GM21360 (cell line): ENCODE measurements at regions not wholly inside any gene's neighbourhood (a gene's known extent, or its start where the extent isn't known, plus 50 kb on each side); places are given as distances from the start of the nearest gene placed in this dataset.

Experiments used
- ATAC-seq: cut with Tn5 transposase; IDR thresholded peaks from one replicate; pipeline ENCODE4 v1.9.1; 2021; ENCODE audit warnings: mild to moderate bottlenecking, moderate library complexity; ENCODE audit not compliant: unreplicated experiment

DNA sequence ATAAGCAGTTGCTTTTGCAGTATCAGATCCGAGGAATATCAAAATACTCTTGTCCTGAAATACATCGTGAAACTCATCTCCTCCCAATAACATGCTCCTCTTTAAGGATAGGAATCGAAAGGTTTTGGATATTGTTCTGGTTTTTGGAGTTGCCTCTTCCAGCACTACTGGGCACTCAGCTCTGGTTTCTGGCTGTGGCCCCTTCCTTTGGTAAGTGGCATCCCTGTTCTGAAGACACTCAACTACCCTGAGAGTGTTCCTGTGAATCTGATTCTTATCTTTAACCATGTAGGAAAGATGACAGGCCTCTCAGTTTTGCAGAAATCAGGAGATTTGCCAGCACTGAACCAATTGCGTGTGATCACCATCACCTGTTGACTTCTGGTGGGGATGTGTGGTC is 327.5 kb upstream of the TBL1XR1 start:
- ATAC-seq: no peak

DNA sequence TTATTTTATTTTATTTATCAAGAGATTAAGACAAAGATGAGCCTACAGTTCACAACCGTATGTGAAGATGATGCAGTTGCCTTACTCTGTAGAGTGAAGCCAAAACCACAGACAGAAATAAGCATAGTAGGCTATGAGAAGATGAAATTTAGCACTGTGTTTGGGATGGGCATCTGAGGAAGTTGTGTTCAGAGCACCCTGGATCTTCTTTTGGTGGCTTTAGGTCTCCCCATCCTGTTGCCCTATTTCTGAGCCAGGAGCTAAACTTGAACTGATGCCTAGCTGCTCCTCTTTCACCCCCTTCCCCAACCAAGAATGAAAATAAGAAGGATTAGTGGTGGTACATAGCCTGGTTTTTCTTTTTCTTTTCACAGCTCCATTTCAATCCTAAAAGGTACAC is 328.1 kb upstream of the TBL1XR1 start:
- no peak for ATAC-seq

DNA sequence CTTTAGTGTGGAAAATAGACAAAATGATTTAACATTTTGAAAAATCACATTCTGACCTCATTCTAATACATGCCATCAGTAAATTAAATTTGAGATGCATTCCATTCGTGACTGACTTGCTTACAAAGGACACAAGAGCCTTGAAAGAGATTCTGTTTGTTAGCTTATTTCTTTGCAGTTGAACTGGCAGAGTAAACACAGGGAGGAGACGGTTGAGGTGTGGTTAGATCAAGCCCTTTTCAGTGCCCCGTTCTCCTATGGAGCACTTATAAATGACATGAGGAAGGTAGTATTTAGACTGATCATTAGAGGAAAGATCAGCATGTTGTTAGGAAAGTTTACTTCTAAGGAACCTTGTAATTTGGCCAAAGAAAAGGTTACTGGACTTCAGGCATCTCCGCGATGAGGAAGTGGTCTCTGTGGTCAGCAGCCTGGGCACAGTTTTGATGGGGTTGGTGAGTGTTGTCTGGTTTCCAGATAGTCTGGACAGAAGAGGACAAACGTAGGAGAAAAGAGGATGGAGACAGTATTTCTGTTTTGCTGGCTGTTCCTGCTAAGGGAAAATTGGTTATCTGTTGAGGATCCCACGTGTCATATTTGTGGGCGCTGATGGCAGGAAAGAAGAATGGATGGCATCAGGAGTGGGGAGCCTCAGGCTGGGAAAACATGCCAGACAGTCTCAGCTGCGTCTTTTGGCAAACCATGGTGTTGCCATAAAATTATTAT is 328.9 kb upstream of the TBL1XR1 start:
- no peak for ATAC-seq

DNA sequence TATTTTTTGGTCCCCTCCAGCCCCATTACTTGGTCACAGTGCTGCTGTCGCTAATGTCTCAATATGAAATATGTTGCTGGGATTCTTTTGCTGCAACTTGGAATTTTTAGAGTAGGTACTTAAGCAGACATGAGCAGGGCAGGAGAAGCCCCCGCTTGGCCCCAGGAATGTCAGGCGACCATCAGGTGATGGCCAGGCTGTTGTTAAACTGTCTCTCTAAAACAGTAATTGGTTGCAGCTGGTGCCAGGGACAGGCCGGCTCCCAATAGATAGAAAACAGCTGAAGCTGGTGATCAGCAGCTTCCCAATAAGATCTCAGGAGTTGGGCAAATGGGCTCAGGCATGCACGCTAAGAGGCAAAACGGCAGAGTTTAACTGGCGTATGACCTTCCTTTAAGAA is 329.9 kb upstream of the TBL1XR1 start:
- no peak for ATAC-seq

DNA sequence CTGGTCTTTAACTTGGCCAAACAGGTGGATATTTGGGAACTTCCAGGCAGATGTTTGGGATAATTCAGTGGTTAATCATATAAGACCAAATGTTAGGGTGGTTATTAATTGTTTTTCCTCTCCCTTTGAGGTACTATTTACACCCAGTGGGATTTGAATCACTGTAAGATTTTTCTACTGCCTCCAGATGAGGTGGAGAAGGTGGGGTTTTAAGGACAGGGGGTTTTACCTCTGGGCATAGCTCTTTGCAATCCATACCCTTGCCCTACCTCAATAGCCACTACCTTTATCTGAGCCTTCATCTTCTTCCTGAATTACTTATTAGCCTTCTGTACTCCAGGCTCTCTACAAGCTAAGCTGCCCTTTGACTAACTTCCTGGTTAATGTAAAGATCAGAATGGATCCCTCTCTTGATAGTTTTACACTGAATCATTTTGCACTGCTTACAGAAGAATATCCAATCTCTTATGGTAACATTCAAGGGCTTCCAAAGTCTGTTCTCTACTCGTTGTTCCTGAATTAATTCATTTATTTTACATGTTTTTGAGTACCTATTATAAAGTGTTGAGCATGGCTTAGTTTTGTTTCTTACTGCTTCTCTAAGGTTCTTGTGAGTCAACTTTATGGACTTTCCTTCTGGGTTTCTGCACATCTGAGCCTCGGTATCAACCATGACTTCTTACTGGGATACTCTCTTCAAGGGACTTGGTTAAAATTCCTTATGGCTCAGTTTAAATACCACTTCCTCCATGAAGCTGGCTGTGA is 331.2 kb upstream of the TBL1XR1 start:
- no peak for ATAC-seq

DNA sequence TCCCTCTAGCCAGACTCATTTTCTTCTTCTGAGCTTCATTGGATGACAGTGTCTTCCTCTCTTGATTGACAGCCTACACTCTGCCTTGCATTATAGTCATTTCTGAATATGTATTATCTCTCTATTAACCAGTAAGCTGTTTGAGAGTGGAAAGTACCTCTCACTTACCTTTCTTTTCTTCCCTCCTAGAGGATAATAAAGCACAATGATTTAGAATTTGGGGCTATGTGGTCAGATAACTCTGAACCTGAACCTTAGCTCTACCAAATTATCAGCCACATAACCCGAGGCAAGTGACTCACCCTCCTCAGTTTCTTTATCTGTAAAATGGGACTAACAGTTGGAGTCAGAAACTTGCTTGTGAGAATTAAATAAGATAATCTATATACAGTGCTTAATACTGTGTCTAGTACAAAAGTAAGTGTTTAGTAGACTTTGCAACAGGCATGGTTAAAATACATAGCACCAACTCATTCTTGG is 331.8 kb upstream of the TBL1XR1 start:
- no peak for ATAC-seq

DNA sequence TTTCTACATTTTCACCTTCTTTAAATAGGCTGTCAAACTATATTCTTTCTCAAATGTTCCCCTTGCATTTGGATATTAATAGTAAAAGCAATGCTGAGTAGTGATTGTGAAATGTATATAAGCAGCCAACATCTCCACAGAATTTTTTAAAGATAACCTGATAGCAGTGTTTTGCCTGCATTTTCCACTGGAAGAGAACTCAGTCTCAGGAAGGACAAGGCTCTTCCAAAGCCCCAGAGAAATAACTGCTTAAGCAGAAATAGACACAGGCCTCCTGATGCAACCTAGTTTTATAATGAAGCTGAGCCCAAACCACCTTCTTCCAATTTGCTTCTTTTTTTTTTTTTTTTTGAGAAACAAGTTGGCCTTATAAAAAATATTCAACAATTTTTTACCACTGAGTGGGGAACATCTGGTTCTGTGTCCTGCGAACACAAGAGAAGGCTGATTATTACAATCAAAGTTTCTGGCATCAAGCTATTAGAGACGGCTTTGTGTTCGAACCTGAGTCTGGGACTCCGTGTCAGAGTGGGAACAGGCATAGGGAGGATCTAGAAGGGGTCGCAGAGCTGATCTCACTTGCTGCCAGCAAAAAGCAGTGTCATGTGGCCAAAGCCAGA is 332.5 kb upstream of the TBL1XR1 start:
- ATAC-seq: no peak

DNA sequence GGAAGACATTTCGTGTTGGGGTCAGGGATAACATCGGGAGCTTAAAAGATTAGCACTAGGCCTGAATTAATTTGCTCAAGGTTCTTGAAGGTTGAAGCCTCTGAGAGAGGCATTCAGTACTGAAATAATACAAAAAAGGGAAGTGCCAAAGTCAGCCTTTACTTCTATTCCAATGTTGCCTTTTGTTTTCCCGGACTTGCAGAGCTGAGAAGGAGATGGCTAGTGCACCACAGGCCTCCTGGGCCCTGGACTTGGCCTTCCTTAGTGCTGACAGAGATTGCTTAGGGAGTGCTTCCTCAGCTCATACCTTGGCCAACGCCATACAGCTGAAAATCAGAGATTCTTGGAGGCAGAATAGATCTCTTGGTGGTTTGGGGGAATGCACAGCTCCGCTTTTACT is 333.6 kb upstream of the TBL1XR1 start:
- ATAC-seq: no peak

DNA sequence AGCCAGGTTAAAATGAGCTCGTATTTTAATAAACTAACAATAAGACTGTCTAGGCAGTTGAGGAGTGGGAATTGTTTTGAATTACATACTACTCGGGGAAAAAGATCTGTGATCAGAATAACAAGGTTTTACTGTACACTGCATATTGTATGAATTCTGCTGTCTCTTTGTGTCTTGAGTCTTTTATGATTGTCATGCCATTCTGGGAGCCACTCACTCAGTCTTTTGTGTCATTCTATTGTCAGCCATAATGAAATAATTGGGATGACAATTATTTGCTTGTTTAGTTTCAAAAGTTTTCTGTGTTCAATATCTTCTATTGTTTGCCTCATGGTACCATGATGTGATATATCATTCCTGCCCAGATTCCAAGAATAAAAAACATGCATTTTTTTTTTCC is 339.6 kb upstream of the TBL1XR1 start:
- ATAC-seq: no peak

DNA sequence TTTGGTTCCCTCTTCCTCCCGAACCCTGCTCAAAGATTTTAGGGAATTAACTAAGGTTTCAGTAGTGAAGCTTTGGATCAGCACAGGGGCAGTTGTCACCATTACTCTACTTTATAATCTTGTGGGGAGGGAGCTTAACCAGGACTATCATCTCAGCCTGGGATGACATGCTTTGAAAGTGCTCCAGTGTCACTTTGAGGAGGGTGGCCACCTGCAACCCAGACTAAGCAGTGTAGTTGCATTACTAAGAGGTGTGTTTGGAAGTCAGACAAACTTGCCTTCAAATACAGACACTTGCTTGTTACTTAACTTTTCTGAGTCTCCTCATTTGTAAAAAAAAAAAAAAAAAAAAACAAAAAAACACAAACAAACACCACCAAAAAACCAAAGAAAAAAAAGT is 340.3 kb upstream of the TBL1XR1 start:
- ATAC-seq: no peak

DNA sequence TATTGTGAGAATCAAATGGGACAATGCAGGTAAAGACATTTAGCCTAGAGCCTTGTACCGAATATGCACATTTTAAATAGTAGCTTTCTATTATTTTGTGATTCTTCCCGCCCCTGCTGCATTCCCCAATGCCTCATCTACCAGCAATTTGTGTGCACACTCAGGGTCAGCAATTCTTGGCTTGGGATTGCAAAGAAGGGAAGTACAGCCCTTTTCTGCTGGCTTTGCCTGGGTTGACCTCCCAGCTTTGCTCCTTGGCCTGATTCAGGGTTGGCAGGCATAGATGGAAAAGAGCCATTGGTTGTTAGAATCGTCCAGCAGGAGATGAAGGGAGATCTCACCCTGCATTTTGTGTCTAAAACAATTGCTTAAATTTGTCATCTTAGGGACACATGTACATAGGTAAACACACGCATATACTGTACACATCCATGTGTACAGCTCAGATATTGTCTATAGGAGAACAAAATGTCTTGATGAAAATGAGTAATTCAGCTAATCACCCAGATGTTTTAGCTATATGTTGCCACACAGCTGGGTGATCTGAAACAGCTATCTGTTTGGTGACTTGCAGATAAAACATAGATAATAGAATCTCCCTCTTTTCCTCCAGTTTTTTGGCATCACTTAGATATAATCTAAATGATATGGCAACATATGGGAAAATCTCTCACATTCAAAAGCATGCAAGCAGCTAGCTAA is 340.9 kb upstream of the TBL1XR1 start:
- ATAC-seq: no peak

DNA sequence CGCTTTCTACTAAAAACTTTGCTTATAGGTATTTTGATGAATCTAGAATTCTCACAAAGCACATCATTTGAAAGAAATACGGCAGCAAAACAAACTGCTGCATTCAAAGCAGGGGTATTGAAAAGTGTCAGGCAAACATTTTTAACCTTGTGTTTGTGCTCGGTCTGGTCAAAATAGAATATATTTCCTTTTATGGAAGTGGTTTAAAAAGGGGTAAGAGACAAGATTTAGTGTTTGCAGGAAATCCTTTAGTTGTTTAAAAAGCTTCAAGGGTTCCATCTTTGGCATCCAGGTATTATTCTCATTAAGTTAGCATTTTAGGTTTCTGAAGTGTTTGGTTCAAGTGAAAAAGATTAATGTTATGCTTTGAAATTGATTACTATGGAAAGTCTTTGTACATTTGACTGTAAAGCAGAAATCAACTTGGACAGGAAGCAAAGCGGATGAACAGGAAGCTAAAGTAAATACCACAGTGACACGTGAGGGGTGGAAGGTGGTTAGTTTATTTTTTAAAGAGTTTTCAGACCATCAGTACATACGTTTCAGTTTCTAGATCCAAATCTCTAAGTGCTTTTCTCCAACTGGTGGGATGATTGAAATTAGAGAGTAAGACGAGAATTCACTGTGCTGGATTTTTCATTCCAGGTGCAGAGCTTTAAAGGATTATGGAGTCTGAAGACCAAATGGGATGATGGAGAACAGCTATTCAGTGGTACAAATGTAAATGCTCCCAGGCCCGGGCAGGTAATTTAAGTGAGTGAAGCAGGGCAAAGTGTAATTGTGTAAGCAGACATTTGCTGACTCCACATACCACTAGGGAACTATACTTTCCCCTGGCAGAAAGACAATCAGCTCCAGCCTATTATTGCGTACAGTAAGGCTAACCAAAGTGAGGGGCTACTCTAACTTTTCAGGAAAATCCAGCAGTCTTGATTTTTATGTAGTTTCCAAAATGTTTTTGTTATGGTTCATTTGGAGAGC is 341.8 kb upstream of the TBL1XR1 start:
- peak; percentile 85 for ATAC-seq

DNA sequence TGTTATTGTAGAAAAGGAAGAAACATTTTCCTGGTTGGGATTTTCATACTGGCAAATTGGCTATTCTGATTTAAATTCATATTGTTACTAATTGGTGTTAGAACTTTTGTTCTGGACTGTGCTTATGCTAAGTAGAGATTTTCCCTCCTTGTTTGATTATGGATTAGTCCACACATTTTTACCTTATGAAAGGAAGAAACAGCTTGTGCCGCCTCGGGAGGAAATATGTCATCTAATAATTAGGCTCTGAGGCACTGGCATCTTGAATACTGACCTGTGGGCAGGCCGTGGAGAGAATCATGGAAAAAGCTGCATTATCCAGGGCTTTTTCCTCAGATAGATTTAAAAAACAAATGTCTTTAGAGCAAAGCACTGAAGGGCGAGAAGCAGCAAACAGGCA is 344.3 kb upstream of the TBL1XR1 start:
- no peak for ATAC-seq

DNA sequence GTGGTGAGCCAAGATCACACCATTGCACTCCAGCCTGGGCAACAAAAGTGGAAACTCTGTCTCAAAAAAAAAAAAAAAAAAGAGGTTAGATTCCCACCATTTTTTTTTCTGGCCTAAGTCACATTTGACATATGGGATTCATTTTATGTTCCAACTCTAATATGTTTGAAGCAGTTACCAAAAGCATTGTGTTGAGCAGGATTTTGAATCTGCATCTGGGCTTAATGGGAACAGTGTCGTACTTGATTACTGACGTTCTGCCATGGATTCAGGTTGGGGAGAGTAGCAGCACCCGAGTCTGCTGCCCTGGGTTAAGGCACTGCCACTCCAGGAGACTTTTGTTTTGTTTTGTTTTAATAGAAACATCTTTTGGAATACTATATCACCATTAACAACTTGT is 348.7 kb upstream of the TBL1XR1 start:
- no peak for ATAC-seq

DNA sequence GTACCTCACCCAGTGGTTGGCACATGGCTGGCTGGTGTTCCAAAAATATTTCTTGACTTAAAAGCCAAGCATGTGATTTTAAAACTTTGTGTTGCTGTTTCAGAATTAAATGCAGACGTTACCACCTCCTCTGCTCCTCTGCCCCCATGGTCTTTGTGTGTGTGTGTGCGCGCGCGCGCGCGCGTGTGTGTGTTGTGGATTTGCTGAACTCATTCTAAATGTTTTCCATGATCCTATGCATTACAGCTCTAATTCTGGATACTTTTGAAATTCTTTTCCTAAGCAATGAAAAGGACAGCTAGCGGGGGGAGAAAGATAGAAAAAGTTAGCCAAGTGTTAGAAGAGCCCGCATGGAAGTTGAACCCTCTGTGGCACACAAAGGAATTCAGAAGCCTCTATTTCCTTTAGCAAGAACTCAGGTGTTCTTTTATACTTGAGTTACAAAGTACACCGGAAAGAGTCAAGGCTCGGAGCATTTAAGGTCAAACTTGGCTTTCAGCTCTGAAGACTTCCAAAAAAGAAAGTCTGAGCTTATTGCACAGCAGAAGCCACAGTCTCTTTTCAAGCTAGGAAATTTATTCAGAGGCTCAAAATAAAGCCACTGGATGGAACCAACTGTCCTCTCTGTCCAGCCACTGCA is 350.5 kb upstream of the TBL1XR1 start:
- no peak for ATAC-seq

DNA sequence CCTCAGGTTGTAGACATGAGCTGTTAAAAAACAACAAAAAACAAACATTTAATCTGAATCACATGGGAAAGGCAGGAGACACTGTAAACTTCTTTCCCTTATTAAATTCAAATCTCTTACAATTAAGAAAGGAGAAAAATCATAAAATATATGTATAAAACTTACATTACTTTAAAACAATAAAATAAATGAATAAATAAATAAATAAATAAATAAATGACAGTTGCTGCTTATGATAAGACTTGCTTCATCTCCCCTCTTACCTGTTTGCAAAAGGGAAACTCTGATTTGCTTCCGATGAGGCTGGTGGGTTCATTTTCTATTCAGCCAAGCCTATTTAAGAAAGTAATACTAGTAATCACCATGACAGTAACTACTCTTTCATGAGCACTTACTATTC is 353.4 kb upstream of the TBL1XR1 start:
- ATAC-seq: no peak

DNA sequence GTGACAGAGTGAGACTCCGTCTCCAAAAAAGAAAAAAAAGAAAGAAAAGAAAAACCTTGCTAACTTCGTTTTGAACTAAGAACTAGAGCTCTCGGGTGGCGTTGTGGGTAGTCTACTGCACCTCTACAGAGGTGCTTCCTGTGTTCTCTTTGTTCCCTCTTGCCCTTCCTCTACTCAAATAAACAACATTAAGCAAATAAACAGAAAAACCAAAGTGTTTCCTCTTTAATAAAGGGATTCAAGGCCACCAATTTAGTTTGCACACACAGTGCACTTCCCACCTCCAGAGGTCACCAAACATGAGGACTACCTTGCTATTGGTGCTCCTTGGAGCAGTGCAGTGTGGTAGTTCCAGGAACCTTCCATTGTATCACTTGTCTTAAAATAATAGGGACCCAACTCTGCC is 354.2 kb upstream of the TBL1XR1 start:
- no peak for ATAC-seq

DNA sequence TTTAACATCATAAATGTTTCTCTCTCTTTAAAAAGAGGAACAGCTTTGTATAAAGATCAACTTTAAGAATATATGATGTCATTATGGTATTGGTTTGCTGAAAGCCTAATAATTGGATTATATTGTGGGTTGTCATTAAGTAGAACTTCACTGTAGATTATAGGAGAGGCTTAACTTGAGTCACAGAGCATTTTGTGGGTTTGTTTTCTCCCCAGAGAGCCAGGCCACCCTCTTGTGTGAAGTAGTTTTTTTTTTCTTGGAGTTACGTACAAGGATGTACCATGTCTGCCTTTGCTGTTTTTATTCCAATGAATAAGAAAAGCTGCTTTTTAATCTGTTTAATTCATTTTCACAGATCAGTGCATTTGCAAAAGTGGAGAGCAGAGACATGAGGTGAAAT is 354.8 kb upstream of the TBL1XR1 start:
- no peak for ATAC-seq

DNA sequence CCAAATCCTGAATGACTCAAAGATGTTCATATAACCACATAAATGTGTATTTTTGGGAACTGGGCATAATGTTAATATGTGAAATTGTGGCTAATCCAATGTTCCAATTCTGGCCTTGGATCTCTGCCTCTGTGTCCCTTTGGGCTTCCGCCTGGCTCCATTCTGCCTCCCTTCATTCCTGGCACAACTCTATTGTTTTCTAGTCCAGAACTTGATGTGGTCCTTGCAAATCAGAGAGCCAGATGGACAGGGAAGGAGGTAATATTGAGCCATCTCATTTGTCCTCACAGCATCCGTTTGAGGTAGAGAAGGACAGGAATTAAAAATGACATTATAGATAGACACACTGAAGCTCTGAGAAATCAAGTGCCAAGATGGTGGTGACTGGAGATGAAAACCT is 355.7 kb upstream of the TBL1XR1 start:
- no peak for ATAC-seq

DNA sequence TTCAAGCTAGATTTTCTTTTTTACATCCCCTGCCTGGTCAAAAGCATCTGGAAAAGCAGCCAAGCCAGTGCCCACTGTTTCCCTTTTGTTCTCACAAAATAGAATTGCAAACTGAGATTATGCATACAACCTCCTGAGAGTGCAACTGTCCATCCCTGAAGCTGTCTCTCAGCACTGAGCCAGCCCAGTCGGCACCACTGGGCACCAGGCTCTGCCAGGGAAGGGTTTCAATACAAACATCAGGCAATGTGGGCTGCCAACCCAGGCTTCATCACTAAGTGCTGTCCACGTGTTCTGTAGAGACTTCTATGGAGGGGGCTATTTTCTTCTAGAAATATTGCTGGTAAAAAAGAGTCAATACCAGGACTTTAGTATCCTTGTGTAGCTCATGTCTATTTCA is 356.3 kb upstream of the TBL1XR1 start:
- ATAC-seq: no peak
